Spleen (tissue), 11 donors: ENCODE measurements at regions not wholly inside any gene's neighbourhood (a gene's known extent, or its start where the extent isn't known, plus 50 kb on each side); places are given as distances from the start of the nearest gene placed in this dataset.

Source experiments
- DNase-seq: peaks from one replicate; pipeline ENCODE4 v3.0.0-alpha.2; 2020
- H3K27ac ChIP-seq, 8 donors: fragments of 200-600 bp; sonication (generic) in 7 of 8; 1 replicate in 4 of 8; 2 replicates in 4 of 8; pipeline versions ENCODE4 v1.5.0 to v1.8.0; 2016 to 2021; ENCODE audit warnings: inconsistent platforms in 4 of 8, mild to moderate bottlenecking in 4 of 8, moderate library complexity in 1 of 8
- H3K27me3 ChIP-seq, 7 donors: fragments of 200-600 bp; sonication (generic) in 6 of 7; replicated peaks in 1 of 7; 1 replicate in 4 of 7; 2 replicates in 3 of 7; pipeline versions ENCODE4 v1.5.0 to v1.8.0; 2016 to 2021; ENCODE audit warnings: inconsistent platforms in 3 of 7, mild to moderate bottlenecking in 1 of 7
- H3K36me3 ChIP-seq, 6 donors: fragments of 200-600 bp; sonication (generic) in 5 of 6; 1 replicate in 4 of 6; 2 replicates in 2 of 6; pipeline versions ENCODE4 v1.5.0 to v1.8.0; 2016 to 2021; ENCODE audit warnings: inconsistent platforms in 2 of 6
- H3K4me1 ChIP-seq, 6 donors: fragments of 200-600 bp; sonication (generic) in 5 of 6; 1 replicate in 3 of 6; 2 replicates in 3 of 6; pipeline versions ENCODE4 v1.5.0 to v1.8.0; 2016 to 2021; ENCODE audit warnings: inconsistent platforms in 3 of 6
- H3K4me3 ChIP-seq, 8 donors: fragments of 200-600 bp; sonication (generic) in 7 of 8; 1 replicate in 4 of 8; 2 replicates in 4 of 8; pipeline versions ENCODE4 v1.5.0 to v1.8.0; 2016 to 2021; ENCODE audit warnings: inconsistent platforms in 4 of 8, mild to moderate bottlenecking in 4 of 8, moderate library complexity in 2 of 8
- H3K9me3 ChIP-seq, 8 donors: fragments of 200-600 bp; sonication (generic) in 7 of 8; 1 replicate in 4 of 8; 2 replicates in 4 of 8; pipeline versions ENCODE4 v1.5.0 to v1.8.0; 2016 to 2021; ENCODE audit warnings: inconsistent platforms in 4 of 8
- CTCF ChIP-seq, 11 experiments: fragments of 200-600 bp in 7 of 11; fragments of 450-650 bp in 4 of 11; sonication (generic) in 4 of 11; IDR thresholded peaks in 8 of 11; conservative IDR thresholded peaks in 3 of 11; 1 replicate in 7 of 11; 2 replicates in 4 of 11; pipeline versions ENCODE4 v1.4.0 to v1.8.0; 2016 to 2021; ENCODE audit warnings: antibody characterized with exemption in 11 of 11, inconsistent platforms in 4 of 11, mild to moderate bottlenecking in 1 of 11
- POLR2A ChIP-seq, 3 donors: fragments of 450-650 bp; IDR thresholded peaks; one replicate each; pipeline ENCODE4 v1.5.1; 2017; ENCODE audit warnings: antibody characterized with exemption in 3 of 3, mild to moderate bottlenecking in 1 of 3
- POLR2AphosphoS5 ChIP-seq, 3 donors: sonication (generic); formaldehyde crosslinking; IDR thresholded peaks; one replicate each; pipeline ENCODE4 v1.5.1; 2017; ENCODE audit warnings: antibody characterized with exemption in 3 of 3
- WGBS, 5 donors: extraction: QIAGEN DNeasy Blood & Tissue Kit in 3 of 5; methylation state at CpG; one replicate each; pipeline versions ENCODE4 v1.1.5 to v1.1.7; 2013 to 2018; 5-methylcytosine and 5-hydroxymethylcytosine counted together
- intact Hi-C: fragments of 100-400 bp; cut with DNase I; formaldehyde crosslinking; loops from one replicate; pipeline ENCODE4 v1.15.0; 2023; ENCODE audit warnings: low total_unique reads
- donor health status: healthy with polysubstance abuse.
- donor health status: DM: no; HTN: no; CAD: no; lungs with moderate emphysema.
- donor health status: DM: no; HTN: no; CAD: no.
- donor health status: Bipolar disorder and iron deficiency.
- donor health status: healthy.
- donor health status: DM: no; HTN: no; CAD: no.
- donor health status: DM: yes; HTN: yes; CAD: no.

- no peak overlapping the region for H3K27ac ChIP-seq
- H3K4me3 ChIP-seq: no peak overlapping the region
- 54 to 81% (median 61%) methylated on average over 3 of the region's 3 CpGs for WGBS, 5 donors
- no peaks in the 10 kb centered on the region for H3K4me1 ChIP-seq
- peaks cover 0 to 94% (median 46%) of the 10 kb centered on the region in 6 donors for H3K36me3 ChIP-seq
- no peak for DNase-seq
- intact Hi-C loops: no loop called here
- no peaks in the 10 kb centered on the region for H3K9me3 ChIP-seq
- TF ChIP-seq CTCF (IDR thresholded peaks at IDR 0.05 in 8 of 11, conservative IDR thresholded peaks at IDR 0.05 in 3 of 11): no peak
- no peak for TF ChIP-seq POLR2AphosphoS5 (IDR thresholded peaks at IDR 0.05)
- TF ChIP-seq POLR2A (IDR thresholded peaks at IDR 0.05): no peak
- no peaks in the 10 kb centered on the region for H3K27me3 ChIP-seq
Observed at GRCh38 chr20:3297079-3297378, 58.0 kb upstream of the SLC4A11 start.

GRCh38 chr20:3296261-3297078 lies 57.5 kb upstream of the SLC4A11 start:
- H3K36me3 ChIP-seq: peaks cover 0 to 95% (median 49%) of the 10 kb centered on the region in 6 donors
- no peak for TF ChIP-seq CTCF (IDR thresholded peaks at IDR 0.05 in 8 of 11, conservative IDR thresholded peaks at IDR 0.05 in 3 of 11)
- peak in 1 of 3 donors; percentile 26 for TF ChIP-seq POLR2AphosphoS5 (IDR thresholded peaks at IDR 0.05)
- DNase-seq: no peak
- no peak overlapping the region for H3K27ac ChIP-seq
- no peaks in the 10 kb centered on the region for H3K9me3 ChIP-seq
- no peaks in the 10 kb centered on the region for H3K4me1 ChIP-seq
- no peak overlapping the region for H3K4me3 ChIP-seq
- no peaks in the 10 kb centered on the region for H3K27me3 ChIP-seq
- 88 to 91% (median 90%) methylated on average over 5 to 12 of the region's 12 CpGs for WGBS, 5 donors
- intact Hi-C loops: no loop called here
